NCI-H1930 (cell line): ENCODE measurements at regions not wholly inside any gene's neighbourhood (a gene's known extent, or its start where the extent isn't known, plus 50 kb on each side); places are given as distances from the start of the nearest gene placed in this dataset.

ENCODE experiments used
- DNase-seq, 2 experiments: peaks; one replicate each; lab custom pipeline; 2025; lab: John Stamatoyannopoulos, UW

GRCh38 chr5:21171038-21171437 is 1183.0 kb upstream of the CDH18 start:
- no peak for DNase-seq

DNA sequence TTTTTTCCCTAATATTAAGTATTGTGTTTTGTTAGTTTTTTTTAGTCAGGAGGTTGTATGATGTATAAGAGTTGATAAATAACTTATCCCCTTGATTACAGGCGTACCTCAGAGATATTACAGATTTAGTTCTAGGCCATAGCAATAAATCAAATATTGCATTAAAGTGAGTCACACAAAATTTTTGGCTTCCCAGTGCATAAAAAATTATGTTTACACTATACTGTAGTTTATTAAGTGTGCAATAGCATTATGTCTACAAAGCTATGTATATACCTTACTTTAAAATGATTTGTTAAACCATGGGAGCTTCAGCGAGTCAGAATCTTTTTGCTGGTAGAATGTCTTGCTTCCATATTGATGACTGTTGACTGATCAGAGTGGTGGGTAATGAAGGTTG is 1180.6 kb upstream of the CDH18 start:
- no peak for DNase-seq

DNA sequence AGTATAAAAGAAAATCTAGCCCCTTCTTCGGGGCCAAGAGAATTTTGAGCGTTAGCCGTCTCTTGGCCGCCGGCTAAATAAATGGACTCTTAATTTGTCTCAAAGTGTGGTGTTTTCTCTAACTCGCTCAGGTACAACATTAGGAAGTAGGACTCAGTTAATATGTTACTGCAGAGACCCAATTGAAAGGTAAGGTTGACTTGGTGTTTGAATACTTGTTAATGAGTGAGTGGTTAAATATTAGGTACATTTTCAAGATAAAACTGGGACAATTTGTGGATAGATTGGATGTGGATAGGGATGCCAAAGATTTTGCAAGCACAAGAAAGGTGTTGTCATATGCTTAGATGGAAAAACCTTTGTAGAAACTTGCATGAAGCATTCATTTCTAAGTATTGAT is 1177.3 kb upstream of the CDH18 start:
- no peak for DNase-seq

GRCh38 chr5:21164425-21164824 is 1176.4 kb upstream of the CDH18 start:
- DNase-seq = no peak

DNA sequence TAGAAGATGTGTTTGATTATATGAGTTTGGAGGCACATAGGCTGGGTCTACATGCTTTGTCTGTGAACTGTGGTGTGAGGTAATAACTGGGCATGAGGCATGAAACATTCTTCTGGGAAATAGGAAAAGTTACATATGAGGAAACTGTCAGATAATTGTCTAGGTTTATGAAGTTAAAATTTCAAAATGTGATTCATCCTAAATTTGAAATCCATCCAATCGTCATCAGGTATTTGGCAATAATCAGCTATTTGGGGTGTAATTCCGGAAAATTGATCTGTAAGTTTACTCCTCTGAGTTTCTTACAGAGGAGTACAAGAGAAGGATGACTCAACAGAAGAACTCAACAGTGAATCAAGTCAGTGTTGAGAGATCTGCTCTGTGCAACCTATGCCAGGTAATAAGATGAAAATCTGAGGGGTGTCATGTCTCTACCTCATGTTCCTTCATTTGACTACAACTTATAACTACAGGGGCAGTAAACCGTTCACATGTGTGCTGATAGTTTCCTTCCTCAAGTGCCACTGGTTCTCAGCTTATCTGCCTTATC is 1171.6 kb upstream of the CDH18 start:
- no peak for DNase-seq

GRCh38 chr5:21154526-21154925 is 1166.5 kb upstream of the CDH18 start:
- no peak for DNase-seq

GRCh38 chr5:21152611-21153010 is 1164.6 kb upstream of the CDH18 start:
- no peak for DNase-seq

- no peak for DNase-seq
Observed at GRCh38 chr5:21145376-21145775, 1157.4 kb upstream of the CDH18 start.

DNA sequence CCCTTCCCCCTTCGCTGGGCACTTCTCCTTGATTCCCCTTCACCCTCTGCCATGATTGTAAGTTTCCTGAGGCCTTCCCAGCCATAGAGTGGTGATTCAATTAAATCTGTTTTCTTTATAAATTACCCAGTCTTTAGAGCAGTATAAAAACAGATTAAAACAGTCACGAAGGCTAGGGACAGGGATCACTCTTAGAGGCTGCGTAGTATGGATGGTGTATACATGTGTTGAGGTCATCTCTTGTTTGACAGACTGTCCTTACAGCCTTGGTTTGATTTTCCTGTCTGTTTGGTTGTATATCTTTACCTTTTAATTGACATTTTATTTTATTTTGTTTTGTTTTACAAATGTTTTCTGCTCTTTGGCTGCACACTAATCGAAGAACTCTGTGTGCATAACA is 1155.7 kb upstream of the CDH18 start:
- no peak for DNase-seq

- DNase-seq = no peak
Observed at GRCh38 chr5:21142791-21143190, 1154.8 kb upstream of the CDH18 start.

GRCh38 chr5:21140987-21141386 is 1153.0 kb upstream of the CDH18 start:
- DNase-seq = no peak

DNA sequence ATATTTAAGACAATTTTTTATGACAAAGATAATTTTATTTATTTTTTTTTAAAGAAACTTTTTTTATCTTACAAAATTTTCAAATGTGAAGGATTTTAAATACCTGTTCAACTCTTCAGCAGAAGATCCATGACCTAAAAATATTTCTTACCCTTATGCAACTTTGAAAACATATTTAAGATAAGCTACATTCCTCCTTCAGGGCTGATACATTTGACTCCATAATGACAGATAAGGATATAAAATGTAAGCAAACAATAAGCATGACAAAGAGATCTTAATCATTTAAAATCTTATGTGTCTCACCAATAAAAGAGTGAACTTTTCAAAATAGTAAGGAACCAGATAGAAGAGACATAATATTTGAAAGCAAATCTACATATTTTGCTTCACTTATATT is 1138.2 kb upstream of the CDH18 start:
- no peak for DNase-seq

- no peak for DNase-seq
Observed at GRCh38 chr5:21125238-21125983, 1137.4 kb upstream of the CDH18 start.

DNA sequence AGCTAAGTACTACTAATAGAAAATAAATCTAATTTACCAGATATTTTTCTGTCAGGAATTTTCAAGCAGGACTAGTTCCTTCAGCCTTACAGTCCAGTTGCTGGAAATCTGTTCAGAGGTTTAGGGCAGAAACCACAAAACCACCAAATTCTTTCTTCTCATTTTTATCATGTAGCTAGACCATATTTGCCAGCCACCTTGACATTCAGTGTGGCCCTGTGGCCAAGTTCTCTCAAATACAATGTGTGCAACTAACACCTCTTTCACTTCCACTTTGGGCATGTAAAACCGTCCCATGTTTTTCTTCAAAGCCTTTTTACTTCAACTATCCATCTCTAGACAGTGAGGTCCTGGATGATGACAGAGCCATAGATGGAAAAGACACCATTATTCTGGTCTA is 1133.2 kb upstream of the CDH18 start:
- no peak for DNase-seq

- no peak for DNase-seq
Observed at GRCh38 chr5:21097661-21098060, 1109.7 kb upstream of the CDH18 start.

DNA sequence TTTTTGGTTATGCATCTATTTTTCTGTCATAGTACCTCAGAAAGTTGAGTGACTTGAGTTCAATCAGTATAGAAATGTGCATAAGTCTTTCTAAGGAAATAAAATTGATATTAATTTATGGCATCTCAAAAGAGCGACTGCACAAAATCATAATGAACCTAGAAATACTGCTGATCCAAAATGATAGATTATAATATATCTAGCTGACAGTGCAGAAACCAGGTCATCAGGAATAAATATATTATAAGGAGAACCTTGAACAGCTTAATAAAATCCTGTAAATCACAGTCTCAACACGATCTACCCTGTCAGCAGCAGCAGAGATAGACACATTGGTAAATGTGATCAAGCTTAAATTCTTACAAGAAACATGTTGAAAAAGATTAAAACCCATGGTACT is 1106.6 kb upstream of the CDH18 start:
- no peak for DNase-seq

DNA sequence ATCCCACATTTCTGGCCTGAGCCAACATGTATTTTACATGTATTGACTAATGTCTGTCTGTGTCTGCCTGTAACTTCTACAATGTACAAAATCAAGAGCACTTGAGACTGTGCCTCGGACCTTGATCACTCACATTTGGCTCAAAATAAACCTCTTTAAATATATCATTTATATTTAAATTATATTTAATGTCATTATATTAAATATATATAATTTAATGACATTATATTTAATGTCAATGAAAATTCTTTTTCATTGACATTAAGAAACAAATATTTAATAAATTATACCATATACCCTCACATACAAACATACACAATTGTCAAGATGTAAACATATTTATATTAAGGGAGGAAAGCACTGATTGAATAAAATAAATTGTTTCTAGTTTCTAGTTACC is 1099.8 kb upstream of the CDH18 start:
- no peak for DNase-seq

DNA sequence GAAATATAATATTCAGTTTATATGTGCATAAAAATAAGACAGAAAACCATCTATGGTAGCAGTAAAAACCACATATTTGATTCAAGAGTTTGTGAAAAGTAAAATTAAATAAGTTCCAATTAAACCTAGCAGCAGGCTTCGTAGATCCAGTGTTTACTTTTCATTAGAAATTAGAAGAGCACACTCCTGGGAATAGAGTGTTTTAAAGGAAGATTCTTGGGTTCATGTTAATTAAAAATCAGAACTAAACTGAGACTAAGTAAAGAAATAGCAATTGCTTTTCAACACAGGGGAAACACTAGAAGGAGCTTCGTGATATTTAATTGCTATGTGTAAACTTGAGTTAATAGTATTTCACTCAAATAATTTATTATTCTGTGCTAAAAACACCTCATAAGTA is 1097.8 kb upstream of the CDH18 start:
- no peak for DNase-seq

DNA sequence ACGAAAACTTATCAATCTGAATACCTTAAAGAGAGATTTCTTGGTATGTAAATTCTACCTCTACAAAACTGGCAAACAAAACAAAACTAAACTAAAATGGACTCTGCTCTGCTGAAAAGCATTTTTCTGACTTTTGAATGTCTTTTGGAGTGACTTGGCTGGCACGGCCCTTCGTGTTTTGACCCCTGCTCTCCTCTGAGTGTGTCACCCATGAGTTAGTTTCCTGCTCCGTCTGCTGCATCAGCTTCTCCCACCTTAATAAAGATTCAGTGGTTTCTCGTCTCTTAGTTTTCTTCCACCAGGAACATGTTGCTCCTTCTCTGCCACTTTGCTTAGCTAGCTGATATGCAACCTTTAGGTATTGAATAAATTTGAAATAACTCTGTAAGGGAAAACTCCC is 1084.0 kb upstream of the CDH18 start:
- no peak for DNase-seq

DNA sequence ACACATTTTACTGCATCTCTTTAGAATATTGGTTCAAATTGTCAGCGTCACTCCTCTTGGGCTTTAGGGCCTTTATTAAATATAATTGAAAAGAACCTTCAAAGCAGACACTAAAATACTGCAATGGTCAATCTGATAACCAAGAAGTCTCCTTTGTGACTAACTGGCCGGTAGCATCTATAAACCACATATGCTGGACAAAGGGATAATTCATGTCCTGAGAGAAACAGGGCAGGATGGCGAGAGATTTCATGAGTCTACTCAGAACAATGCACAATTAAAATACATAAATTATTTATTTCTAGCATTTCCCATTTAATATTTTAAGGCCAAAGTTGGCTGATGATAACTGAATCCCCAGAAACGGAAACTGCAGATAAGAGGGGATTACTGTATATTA is 1083.4 kb upstream of the CDH18 start:
- no peak for DNase-seq

DNA sequence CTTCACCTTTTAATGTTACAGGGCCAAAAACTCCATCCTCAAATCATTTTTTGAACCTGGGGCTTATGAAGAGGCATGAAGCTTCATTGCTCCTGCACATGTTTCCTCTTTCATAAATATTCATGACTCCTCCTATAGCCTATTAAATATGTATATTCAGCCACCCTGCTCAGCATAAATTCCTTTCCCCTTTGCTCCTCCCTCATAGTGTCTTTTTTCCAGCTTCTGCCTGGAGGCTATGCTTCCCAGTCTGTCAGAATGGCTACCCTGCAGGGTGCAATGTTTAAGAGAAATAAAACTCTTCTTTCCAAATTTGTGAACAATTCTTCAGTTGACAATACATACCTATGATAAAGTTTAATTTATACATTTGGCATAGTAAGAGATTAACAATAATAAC is 1082.9 kb upstream of the CDH18 start:
- no peak for DNase-seq

GRCh38 chr5:21067724-21068123 is 1079.7 kb upstream of the CDH18 start:
- no peak for DNase-seq

DNA sequence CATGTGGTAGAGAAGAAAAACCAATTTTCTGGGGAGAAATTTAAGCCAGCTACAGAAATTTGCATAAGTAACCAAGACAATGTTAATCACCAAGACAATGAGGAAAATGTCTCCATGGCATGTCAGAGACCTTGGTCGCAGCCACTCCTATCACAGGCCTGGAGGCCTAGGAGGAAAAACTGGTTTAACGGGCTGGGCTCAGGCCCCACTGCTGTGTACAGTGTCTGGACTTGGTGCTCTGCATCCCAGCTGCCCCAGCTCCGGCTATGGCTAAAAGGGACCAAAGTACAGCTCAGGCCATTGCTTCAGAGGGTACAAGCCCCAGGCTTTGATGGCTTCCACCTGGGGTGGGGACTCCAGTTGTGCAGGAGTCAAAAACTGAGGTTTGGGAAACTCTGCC is 1075.1 kb upstream of the CDH18 start:
- no peak for DNase-seq

GRCh38 chr5:21058289-21058688 is 1070.3 kb upstream of the CDH18 start:
- DNase-seq = no peak
